ENCODE measurements at regions not wholly inside any gene's neighbourhood (a gene's known extent, or its start where the extent isn't known, plus 50 kb on each side); places are given as distances from the start of the nearest gene placed in this dataset.

GRCh38 chr5:170442391-170442790 is 53.2 kb upstream of the KCNMB1 start:
- DNase-seq (ENCODE audit: low spot score) (no peak), ATAC-seq (ENCODE audit: low read depth) (no peak)
- TF ChIP-seq CTCF (IDR thresholded peaks at IDR 0.05; ENCODE audit: poor library complexity, severe bottlenecking) = no peak
- Histone ChIP-seq H3K27me3 (ENCODE audit: insufficient read depth, poor library complexity, severe bottlenecking) (no peaks in the 10 kb centered on the region), H3K4me3 (ENCODE audit: severe bottlenecking) (no peak overlapping the region), H3K4me1 (ENCODE audit: insufficient read depth, poor library complexity, severe bottlenecking) (no peaks in the 10 kb centered on the region), H3K36me3 (ENCODE audit: low read depth) (no peaks in the 10 kb centered on the region), H3K27ac (ENCODE audit: poor library complexity, severe bottlenecking) (no peak overlapping the region), H3K9me3 (ENCODE audit: severe bottlenecking) (no peaks in the 10 kb centered on the region)

- no peak for ATAC-seq (ENCODE audit: low read depth)
- Histone ChIP-seq H3K9me3 (ENCODE audit: severe bottlenecking) (no peaks in the 10 kb centered on the region), H3K27me3 (ENCODE audit: insufficient read depth, poor library complexity, severe bottlenecking) (no peaks in the 10 kb centered on the region), H3K4me1 (ENCODE audit: insufficient read depth, poor library complexity, severe bottlenecking) (no peaks in the 10 kb centered on the region), H3K27ac (ENCODE audit: poor library complexity, severe bottlenecking) (no peak overlapping the region), H3K4me3 (ENCODE audit: severe bottlenecking) (no peak overlapping the region), H3K36me3 (ENCODE audit: low read depth) (no peaks in the 10 kb centered on the region)
- TF ChIP-seq CTCF (IDR thresholded peaks at IDR 0.05; ENCODE audit: poor library complexity, severe bottlenecking) = no peak
- DNase-seq (ENCODE audit: low spot score) = no peak
Observed at GRCh38 chr5:170441393-170441784, 52.2 kb upstream of the KCNMB1 start.

GRCh38 chr5:170440771-170441392 is 51.7 kb upstream of the KCNMB1 start:
- TF ChIP-seq CTCF (IDR thresholded peaks at IDR 0.05; ENCODE audit: poor library complexity, severe bottlenecking) = no peak
- H3K27ac ChIP-seq (ENCODE audit: poor library complexity, severe bottlenecking) = no peak overlapping the region
- no peaks in the 10 kb centered on the region for H3K9me3 ChIP-seq (ENCODE audit: severe bottlenecking)
- H3K4me1 ChIP-seq (ENCODE audit: insufficient read depth, poor library complexity, severe bottlenecking) = no peaks in the 10 kb centered on the region
- no peak for DNase-seq (ENCODE audit: low spot score)
- no peaks in the 10 kb centered on the region for H3K27me3 ChIP-seq (ENCODE audit: insufficient read depth, poor library complexity, severe bottlenecking)
- H3K4me3 ChIP-seq (ENCODE audit: severe bottlenecking) = no peak overlapping the region
- ATAC-seq (ENCODE audit: low read depth) = no peak
- H3K36me3 ChIP-seq (ENCODE audit: low read depth) = no peaks in the 10 kb centered on the region

GRCh38 chr5:170439944-170440269 is 50.7 kb upstream of the KCNMB1 start:
- TF ChIP-seq CTCF (IDR thresholded peaks at IDR 0.05; ENCODE audit: poor library complexity, severe bottlenecking) = no peak

GRCh38 chr5:170439223-170439943 is 50.2 kb upstream of the KCNMB1 start:
- Histone ChIP-seq H3K4me1 (ENCODE audit: insufficient read depth, poor library complexity, severe bottlenecking) (no peaks in the 10 kb centered on the region), H3K27me3 (ENCODE audit: insufficient read depth, poor library complexity, severe bottlenecking) (no peaks in the 10 kb centered on the region), H3K27ac (ENCODE audit: poor library complexity, severe bottlenecking) (no peak overlapping the region), H3K4me3 (ENCODE audit: severe bottlenecking) (no peak overlapping the region), H3K36me3 (ENCODE audit: low read depth) (no peaks in the 10 kb centered on the region), H3K9me3 (ENCODE audit: severe bottlenecking) (no peaks in the 10 kb centered on the region)
- TF ChIP-seq CTCF (IDR thresholded peaks at IDR 0.05; ENCODE audit: poor library complexity, severe bottlenecking) = no peak
- no peak for ATAC-seq (ENCODE audit: low read depth)
- no peak for DNase-seq (ENCODE audit: low spot score)

More at GRCh38 chr5:170439944-170440269, 50.7 kb upstream of the KCNMB1 start:
- Histone ChIP-seq H3K36me3 (ENCODE audit: low read depth) (no peaks in the 10 kb centered on the region), H3K9me3 (ENCODE audit: severe bottlenecking) (no peaks in the 10 kb centered on the region), H3K4me3 (ENCODE audit: severe bottlenecking) (no peak overlapping the region), H3K4me1 (ENCODE audit: insufficient read depth, poor library complexity, severe bottlenecking) (no peaks in the 10 kb centered on the region), H3K27ac (ENCODE audit: poor library complexity, severe bottlenecking) (no peak overlapping the region), H3K27me3 (ENCODE audit: insufficient read depth, poor library complexity, severe bottlenecking) (no peaks in the 10 kb centered on the region)
- DNase-seq (ENCODE audit: low spot score) = no peak
- ATAC-seq (ENCODE audit: low read depth) = no peak
